Occipital lobe (tissue), 1 donor: ENCODE measurements at regions not wholly inside any gene's neighbourhood (a gene's known extent, or its start where the extent isn't known, plus 50 kb on each side); places are given as distances from the start of the nearest gene placed in this dataset.
"Not testable (repeated sequence)": the region's sequence is repeated elsewhere in the genome, so short reads cannot be mapped to it uniquely, and the experiment has no call there.

ENCODE experiments used
- DNase-seq: peaks from one replicate; lab custom pipeline; 2025; lab: John Stamatoyannopoulos, UW

DNA sequence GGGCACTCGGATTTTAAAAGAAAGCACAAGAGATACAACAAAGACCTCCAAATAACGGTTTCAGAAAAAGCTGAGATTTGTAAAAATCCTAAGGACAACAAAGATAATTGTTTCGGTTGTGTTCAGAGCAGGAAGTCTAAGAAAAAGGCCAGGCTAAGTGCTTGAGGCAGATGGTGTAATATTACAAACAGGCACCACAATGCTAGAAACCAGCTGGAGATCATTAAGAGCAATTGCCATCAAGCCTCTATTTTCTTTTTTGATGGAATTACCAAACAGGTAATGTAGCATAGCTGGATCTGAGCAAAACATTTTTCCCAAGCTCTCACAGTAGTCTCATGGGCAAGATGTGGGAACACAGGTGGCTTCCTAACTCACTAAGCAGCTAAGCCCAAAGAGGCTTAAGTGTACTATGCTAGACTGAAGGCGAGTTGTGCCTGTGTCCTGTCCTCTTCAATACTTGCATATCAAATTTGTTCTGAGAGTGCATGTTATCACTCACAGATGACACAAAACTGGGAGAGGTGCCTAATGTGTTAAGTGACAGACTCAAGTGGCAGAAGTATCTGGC, 161.6 kb downstream of the GLUL start:
- no peak for DNase-seq

GRCh38 chr1:182229451-182229850, 162.1 kb downstream of the GLUL start:
- no peak for DNase-seq

GRCh38 chr1:182227864-182228547, 163.6 kb downstream of the GLUL start:
- DNase-seq = no peak

- no peak for DNase-seq
Measured at GRCh38 chr1:182226618-182227017, 165.0 kb downstream of the GLUL start.

DNA sequence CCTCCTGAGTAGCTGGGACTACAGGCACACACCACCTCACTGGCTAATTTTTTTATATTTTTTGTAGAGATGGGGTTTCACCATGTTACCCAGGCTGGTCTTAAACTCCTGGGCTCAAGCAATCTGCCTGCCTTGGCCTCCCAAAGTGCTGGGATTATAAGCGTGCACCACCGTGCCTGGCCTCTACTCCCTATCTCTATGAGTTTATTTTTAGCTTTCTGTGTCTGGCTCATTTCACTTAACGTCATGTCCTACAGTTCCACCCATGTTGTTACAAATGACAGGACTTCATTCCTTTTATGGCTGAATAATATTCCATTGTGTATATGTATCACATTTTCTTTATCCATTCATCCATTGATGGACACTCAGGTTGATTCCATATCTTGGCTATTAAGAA, 164.2 kb upstream of the ZNF648 start:
- not testable (repeated sequence) for DNase-seq

- DNase-seq = not testable (repeated sequence)
Measured at GRCh38 chr1:182221990-182222389, 160.5 kb upstream of the ZNF648 start.

DNA sequence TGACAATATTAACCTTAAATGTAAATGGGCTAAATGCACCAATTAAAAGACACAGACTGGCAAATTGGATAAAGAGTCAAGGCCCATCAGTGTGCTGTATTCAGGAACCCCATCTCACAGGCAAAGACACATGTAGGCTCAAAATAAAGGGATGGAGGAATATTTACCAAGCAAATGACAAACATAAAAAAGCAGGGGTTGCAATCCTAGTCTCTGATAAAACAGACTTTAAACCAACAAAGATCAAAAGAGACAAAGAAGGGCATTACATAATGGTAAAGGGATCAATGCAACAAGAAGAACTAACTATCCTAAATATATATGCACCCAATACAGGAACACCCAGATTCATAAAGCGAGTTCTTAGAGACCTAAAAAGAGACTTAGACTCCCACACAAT, 159.9 kb upstream of the ZNF648 start:
- DNase-seq = not testable (repeated sequence)

GRCh38 chr1:182217967-182218366, 156.5 kb upstream of the ZNF648 start:
- no peak for DNase-seq

- no peak for DNase-seq
Measured at GRCh38 chr1:182217071-182217470, 155.6 kb upstream of the ZNF648 start.

GRCh38 chr1:182215764-182216163, 154.3 kb upstream of the ZNF648 start:
- DNase-seq = no peak

GRCh38 chr1:182213163-182213562, 151.7 kb upstream of the ZNF648 start:
- no peak for DNase-seq

DNA sequence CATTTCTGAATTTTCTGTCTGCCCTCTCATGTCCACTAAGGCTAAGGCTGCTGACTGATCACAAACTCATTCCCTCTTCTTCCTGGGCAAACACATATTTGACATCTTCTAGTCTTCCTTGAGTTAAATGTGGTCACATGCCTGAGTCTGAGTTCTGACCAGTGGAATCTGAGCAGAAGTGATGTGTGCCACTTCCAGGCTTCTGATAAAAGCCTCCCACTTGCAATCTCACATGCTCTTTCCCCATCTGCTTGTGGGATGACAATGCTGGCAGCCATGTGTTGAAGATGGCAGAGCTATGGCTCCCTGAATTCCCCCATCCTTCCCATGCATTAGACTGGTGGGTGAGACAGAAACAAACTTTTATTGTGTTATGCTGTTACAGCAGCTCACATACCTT, 149.9 kb upstream of the ZNF648 start:
- DNase-seq = no peak

DNA sequence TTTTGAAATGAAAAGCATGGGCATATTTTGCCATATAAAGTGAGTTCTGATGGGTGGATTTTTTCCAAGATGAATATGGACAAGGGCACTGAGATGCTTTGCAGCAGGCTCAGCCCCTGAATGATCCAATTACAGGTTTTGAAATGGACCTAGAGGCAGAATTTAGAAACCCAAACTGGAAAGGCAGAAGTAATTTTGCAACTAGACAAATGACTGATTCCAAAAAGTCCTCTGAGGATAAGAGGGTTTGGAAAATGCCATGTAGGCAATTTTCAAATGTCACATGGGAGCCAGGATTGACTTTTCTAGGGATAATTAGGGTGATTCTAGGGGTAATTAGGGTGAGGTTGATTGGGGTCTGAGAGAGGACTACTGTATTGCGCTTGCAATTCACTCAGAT, 148.9 kb upstream of the ZNF648 start:
- DNase-seq = no peak

GRCh38 chr1:182207300-182207699, 145.8 kb upstream of the ZNF648 start:
- DNase-seq = no peak

DNA sequence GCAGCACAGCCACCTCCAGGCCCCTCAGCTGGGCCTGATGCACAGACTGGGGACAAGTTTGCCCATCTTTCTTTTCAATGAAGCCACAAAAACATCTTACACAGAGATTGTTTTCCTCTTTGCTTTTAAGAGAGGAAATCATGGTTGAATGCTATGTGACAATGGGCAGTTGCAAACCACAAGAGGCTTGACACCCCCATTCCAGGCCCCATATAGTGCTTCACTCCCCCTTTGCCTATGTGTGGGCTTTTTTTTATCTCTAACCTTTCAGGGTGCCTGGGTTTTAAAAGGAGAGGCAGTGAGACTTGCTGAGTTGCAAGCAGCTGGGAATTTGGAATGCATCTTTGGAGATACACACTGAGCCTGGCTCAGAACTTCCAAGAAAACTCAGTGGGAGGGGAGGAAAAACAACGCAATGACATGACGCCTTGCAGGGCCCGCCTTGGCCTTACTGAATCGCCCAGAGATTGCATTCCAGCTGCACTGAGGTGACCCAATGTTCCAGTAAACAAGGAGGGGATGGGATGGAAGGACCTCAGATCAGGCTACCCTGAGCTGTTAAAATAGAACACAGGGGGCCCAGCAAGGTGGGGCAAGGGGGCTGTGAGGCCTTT, 145.2 kb upstream of the ZNF648 start:
- no peak for DNase-seq

DNA sequence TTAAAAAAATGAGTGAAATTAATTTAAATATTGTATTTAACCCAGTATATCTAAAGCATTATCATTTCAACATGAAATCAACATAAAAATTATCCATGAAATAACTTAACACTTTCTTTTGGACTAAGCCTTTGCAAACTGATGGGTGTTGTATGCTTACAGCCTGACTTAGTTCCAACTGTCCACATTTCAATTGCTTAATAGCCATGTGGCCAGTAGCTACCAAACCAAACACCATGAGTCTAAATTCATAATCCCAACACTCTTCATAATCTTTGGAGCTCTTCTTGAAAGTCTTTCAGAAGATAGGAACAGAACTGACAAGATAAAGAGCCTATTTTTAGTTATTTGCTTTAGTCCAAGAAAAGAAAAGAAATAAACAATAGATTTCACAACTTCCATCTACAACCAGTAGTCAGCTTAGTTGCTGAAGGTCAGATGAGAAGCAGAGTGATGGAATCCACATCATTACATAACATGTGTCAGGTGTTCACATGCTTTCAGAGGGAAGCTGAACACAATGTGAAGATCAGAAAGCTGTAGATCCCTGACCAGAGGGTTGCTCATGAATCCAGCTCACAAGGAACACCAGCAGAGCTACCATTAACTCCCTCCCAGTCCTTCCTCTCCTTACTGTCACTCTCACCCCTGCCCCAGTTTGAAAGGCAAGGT, 144.0 kb upstream of the ZNF648 start:
- DNase-seq = no peak

GRCh38 chr1:182203191-182203875, 141.8 kb upstream of the ZNF648 start:
- DNase-seq = no peak

GRCh38 chr1:182201490-182201889, 140.0 kb upstream of the ZNF648 start:
- not testable (repeated sequence) for DNase-seq

DNA sequence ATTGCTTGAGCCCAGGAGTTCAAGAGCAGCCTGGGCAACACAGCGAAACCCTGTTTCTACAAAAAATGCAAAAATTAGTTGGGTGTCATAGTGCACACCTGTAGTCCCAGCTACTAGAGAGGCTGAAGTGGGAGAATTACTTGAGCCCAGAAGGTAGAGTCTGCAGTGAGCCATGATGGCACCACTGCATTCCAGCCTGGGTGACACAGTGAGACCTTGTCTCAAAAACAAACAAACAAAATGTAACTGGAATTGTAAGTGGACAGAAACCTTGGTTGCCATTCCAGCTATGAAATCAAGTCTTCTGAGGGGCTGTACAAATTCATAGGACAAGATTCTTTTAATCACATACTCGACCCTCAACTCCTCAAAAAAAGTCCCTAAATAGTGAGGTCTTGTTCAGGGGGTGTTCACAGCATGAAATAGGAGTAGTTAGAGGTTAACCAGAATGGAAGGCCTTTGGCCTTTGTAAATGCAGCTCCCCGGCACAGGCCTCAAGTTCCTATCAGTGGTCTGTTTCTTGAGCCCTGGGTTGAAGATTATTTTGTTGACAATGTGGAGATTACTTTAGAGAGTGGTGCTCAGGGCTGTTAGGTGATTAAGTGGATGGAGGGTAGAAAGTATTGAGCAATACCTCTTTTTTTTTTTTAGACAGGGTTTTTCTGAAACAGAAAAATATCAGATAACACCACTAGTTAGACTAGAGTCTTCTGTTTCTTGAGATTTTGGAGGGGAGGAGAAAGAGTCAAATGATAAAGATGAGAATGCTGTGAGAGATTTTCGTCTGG, 138.7 kb upstream of the ZNF648 start:
- no peak for DNase-seq

GRCh38 chr1:182198006-182198605, 136.6 kb upstream of the ZNF648 start:
- DNase-seq = no peak
